ENCODE measurements at regions not wholly inside any gene's neighbourhood (a gene's known extent, or its start where the extent isn't known, plus 50 kb on each side); places are given as distances from the start of the nearest gene placed in this dataset.

DNA sequence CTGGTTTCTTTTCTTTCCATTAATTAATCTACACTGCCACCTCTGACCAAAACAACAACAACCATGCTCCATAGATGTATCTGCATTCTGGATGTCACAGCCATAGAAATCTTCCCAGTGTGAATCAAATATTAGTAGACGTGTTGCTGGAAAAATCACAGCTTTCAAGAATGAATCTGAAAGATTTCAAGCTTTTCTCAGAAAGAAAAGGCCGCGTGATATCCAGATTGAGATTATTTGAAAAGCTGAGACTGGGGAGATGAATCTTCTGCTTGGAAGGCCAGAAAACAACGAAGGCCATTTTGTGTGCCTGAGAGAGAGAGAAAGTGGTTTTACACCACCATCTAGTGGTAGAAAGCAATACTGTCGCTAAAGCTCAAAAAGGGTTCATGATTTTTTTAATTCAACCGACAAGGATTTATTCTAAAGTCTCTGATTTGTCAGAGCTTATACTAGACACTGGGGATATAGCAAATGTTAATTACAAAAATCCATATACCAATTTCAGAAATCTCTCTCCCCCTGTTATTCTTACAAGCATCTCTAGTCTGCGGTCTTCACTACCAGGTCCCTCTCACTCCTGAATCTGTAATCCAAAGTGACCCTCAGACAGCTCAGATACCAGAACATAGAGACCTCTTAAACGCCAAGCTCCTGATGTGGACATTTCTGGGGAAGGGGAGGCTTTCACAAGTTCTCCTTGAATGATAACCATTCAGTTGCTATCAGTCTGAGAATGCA is 87.5 kb upstream of the SGIP1 start (continued):
- TF ChIP-seq ASH2L (IDR thresholded peaks at IDR 0.05; ENCODE audit: low read length) (no peak), RFX5 (IDR thresholded peaks at IDR 0.05; ENCODE audit: borderline replicate concordance, low read depth, low read length) (no peak), TEAD4 (IDR thresholded peaks at IDR 0.05; ENCODE audit: low read depth, low read length) (no peak), SIX5 (IDR thresholded peaks at IDR 0.05; ENCODE audit: low read depth, low read length) (no peak), CBX5 (IDR thresholded peaks at IDR 0.05; ENCODE audit: low read depth, low read length) (no peak), SIN3A (conservative IDR thresholded peaks at IDR 0.05 in 1 of 2, IDR thresholded peaks at IDR 0.05 in 1 of 2; ENCODE audit: low read depth in 1 of 2, low read length in 2 of 2) (no peak), YY1 (IDR thresholded peaks at IDR 0.05; ENCODE audit: low read depth, low read length) (peak; percentile 88), ZNF274 (IDR thresholded peaks at IDR 0.05; ENCODE audit: borderline replicate concordance, extremely low read depth, low read length) (no peak), BACH1 (IDR thresholded peaks at IDR 0.05; ENCODE audit: low read length) (no peak), KDM5A (IDR thresholded peaks at IDR 0.05; ENCODE audit: low read length) (no peak), BCL11A (IDR thresholded peaks at IDR 0.05; ENCODE audit: low read depth in 2 of 2, low read length in 2 of 2) (no peak), POU5F1 (IDR thresholded peaks at IDR 0.05; ENCODE audit: low read depth, low read length) (no peak), HDAC6 (IDR thresholded peaks at IDR 0.05; ENCODE audit: low read depth, low read length) (no peak), SP4 (IDR thresholded peaks at IDR 0.05; ENCODE audit: low read length) (no peak)
- TF ChIP-seq, protein P1, sequence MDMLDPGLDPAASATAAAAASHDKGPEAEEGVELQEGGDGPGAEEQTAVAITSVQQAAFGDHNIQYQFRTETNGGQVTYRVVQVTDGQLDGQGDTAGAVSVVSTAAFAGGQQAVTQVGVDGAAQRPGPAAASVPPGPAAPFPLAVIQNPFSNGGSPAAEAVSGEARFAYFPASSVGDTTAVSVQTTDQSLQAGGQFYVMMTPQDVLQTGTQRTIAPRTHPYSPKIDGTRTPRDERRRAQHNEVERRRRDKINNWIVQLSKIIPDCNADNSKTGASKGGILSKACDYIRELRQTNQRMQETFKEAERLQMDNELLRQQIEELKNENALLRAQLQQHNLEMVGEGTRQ (IDR thresholded peaks at IDR 0.05; ENCODE audit: low read length) = no peak
- TF ChIP-seq, protein P2, sequence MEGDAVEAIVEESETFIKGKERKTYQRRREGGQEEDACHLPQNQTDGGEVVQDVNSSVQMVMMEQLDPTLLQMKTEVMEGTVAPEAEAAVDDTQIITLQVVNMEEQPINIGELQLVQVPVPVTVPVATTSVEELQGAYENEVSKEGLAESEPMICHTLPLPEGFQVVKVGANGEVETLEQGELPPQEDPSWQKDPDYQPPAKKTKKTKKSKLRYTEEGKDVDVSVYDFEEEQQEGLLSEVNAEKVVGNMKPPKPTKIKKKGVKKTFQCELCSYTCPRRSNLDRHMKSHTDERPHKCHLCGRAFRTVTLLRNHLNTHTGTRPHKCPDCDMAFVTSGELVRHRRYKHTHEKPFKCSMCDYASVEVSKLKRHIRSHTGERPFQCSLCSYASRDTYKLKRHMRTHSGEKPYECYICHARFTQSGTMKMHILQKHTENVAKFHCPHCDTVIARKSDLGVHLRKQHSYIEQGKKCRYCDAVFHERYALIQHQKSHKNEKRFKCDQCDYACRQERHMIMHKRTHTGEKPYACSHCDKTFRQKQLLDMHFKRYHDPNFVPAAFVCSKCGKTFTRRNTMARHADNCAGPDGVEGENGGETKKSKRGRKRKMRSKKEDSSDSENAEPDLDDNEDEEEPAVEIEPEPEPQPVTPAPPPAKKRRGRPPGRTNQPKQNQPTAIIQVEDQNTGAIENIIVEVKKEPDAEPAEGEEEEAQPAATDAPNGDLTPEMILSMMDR (IDR thresholded peaks at IDR 0.05; ENCODE audit: control extremely low read depth in 1 of 3, insufficient read depth in 1 of 3, low read depth in 1 of 3, low read length in 3 of 3) = peak in 2 of 3 experiments; percentile 71 to 74; a peak in 3 of 4 replicates

Measured in H1 (cell line).